Tibial artery (tissue), 4 donors: ENCODE measurements at regions not wholly inside any gene's neighbourhood (a gene's known extent, or its start where the extent isn't known, plus 50 kb on each side); places are given as distances from the start of the nearest gene placed in this dataset.
A peak's percentile ranks its signal among the peaks of the same experiment; 100 is the strongest.
"Not testable (repeated sequence)": the region's sequence is repeated elsewhere in the genome, so short reads cannot be mapped to it uniquely, and the experiment has no call there.

ENCODE experiments used
- DNase-seq, 2 donors: peaks; one replicate each; pipeline ENCODE4 v3.0.0-alpha.2; 2019
- H3K27ac ChIP-seq, 2 donors: fragments of 200-600 bp; sonication (generic) in 1 of 2; 1 replicate in 1 of 2; 2 replicates in 1 of 2; pipeline ENCODE4 v1.5.1; 2018 to 2019; ENCODE audit warnings: mild to moderate bottlenecking in 1 of 2
- H3K27me3 ChIP-seq, 2 donors: fragments of 200-600 bp; sonication (generic) in 1 of 2; one replicate each; pipeline versions ENCODE4 v1.5.1 to v1.6.0; 2016 to 2019
- H3K36me3 ChIP-seq, 3 donors: fragments of 200-600 bp; sonication (generic) in 2 of 3; one replicate each; pipeline ENCODE4 v1.5.1; 2016 to 2019; ENCODE audit warnings: mild to moderate bottlenecking in 2 of 3
- H3K4me1 ChIP-seq, 4 donors: fragments of 200-600 bp; sonication (generic) in 2 of 4; 1 replicate in 3 of 4; 2 replicates in 1 of 4; pipeline ENCODE4 v1.5.1; 2016 to 2019
- H3K4me3 ChIP-seq, 2 donors: fragments of 200-600 bp; sonication (generic) in 1 of 2; 1 replicate in 1 of 2; 2 replicates in 1 of 2; pipeline ENCODE4 v1.5.1; 2018 to 2019; ENCODE audit warnings: mild to moderate bottlenecking in 2 of 2
- H3K9me3 ChIP-seq, 3 donors: fragments of 200-600 bp; sonication (generic) in 1 of 3; one replicate each; pipeline ENCODE4 v1.5.1; 2016 to 2019
- intact Hi-C: fragments of 100-400 bp; cut with DNase I; formaldehyde crosslinking; loops from one replicate; pipeline ENCODE4 v1.15.0; 2023; ENCODE audit warnings: low total_unique reads
- TF ChIP-seq, protein P1 (sequence below), 2 experiments: fragments of 200-600 bp in 1 of 2; fragments of 450-650 bp in 1 of 2; IDR thresholded peaks; one replicate each; pipeline ENCODE4 v1.5.1; 2017 to 2019; ENCODE audit warnings: antibody characterized with exemption in 2 of 2, mild to moderate bottlenecking in 1 of 2, moderate library complexity in 1 of 2

DNA sequence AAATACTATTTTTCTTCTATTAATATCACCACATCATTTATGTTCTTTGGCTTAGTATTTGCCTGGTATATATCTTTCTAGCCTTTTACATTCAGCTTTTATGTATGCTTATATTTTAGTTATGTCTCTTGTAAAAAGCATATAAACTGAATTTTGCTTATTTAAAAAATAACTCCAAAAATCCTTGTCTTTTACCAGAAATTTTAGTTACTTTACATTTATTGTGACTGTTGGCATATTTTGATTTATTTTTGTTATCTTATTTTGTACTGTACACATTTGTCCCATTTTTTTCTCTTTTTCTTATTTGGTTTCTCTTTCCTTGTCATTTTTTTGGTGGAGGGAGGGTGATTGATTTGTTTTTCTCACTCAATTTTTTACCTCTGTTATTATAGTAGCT, 169.6 kb downstream of the UACA start:
- Histone ChIP-seq H3K9me3 (peaks cover 0 to 13% (median 3%) of the 10 kb centered on the region in 3 donors), H3K36me3 (no peaks in the 10 kb centered on the region), H3K27ac (no peak overlapping the region), H3K27me3 (no peaks in the 10 kb centered on the region), H3K4me3 (no peak overlapping the region), H3K4me1 (no peaks in the 10 kb centered on the region)
- intact Hi-C loops, result no loop called here
- DNase-seq, result no peak
- TF ChIP-seq, protein P1, sequence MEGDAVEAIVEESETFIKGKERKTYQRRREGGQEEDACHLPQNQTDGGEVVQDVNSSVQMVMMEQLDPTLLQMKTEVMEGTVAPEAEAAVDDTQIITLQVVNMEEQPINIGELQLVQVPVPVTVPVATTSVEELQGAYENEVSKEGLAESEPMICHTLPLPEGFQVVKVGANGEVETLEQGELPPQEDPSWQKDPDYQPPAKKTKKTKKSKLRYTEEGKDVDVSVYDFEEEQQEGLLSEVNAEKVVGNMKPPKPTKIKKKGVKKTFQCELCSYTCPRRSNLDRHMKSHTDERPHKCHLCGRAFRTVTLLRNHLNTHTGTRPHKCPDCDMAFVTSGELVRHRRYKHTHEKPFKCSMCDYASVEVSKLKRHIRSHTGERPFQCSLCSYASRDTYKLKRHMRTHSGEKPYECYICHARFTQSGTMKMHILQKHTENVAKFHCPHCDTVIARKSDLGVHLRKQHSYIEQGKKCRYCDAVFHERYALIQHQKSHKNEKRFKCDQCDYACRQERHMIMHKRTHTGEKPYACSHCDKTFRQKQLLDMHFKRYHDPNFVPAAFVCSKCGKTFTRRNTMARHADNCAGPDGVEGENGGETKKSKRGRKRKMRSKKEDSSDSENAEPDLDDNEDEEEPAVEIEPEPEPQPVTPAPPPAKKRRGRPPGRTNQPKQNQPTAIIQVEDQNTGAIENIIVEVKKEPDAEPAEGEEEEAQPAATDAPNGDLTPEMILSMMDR (IDR thresholded peaks at IDR 0.05), result no peak

DNA sequence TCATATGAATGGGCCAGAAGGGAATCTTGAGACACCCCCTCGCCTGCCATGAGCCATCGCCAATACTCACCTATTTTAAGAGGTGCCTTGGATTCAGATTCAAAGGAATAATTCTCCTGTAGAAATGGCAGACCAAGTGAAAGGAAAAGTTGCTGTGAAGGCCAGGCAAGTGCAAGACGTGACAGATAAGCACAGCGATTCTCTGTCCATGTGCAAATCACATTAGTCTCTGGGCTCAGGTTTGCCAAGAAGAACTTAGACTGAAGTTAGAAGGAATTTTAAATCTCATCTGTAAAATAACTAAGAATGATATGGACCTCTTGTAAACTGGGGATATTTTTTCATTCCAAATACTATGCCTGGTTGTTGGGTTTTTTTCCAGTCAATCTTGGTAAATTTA, 173.6 kb downstream of the UACA start:
- intact Hi-C loops, result no loop called here
- DNase-seq, result no peak
- TF ChIP-seq, protein P1 (IDR thresholded peaks at IDR 0.05), result no peak
- H3K27ac ChIP-seq, result no peak overlapping the region
- peaks cover 0 to 11% (median 5%) of the 10 kb centered on the region in 4 donors for H3K4me1 ChIP-seq
- H3K27me3 ChIP-seq, result peaks cover 0 to 25% of the 10 kb centered on the region in 2 donors
- H3K36me3 ChIP-seq, result no peaks in the 10 kb centered on the region
- H3K9me3 ChIP-seq, result peaks cover 0 to 11% (median 3%) of the 10 kb centered on the region in 3 donors
- H3K4me3 ChIP-seq, result no peak overlapping the region

DNA sequence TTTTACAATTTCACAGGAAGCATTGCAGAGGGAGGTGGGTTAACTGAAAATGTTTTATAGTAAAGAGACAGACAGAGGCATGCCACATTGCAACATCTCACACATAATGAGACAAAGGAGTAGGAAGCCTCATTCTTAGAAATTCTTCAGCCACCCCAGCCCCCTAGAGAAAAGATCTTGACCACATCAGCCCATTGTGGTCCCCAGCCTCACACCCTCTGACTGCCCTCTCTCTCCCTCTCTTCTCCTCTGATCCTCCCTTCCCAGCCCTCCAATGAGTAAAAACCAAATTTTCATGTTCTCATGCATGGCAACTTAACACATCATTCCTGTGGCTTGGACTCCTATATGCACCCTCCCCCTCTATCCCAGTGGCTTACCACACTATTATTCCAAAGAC, 174.1 kb downstream of the UACA start:
- Histone ChIP-seq H3K4me3 (no peak overlapping the region), H3K9me3 (peaks cover 0 to 8% (median 3%) of the 10 kb centered on the region in 3 donors), H3K36me3 (no peaks in the 10 kb centered on the region), H3K27ac (no peak overlapping the region), H3K27me3 (peaks cover 0 to 26% of the 10 kb centered on the region in 2 donors), H3K4me1 (peaks cover 0 to 11% (median 5%) of the 10 kb centered on the region in 4 donors)
- DNase-seq, result no peak
- TF ChIP-seq, protein P1 (IDR thresholded peaks at IDR 0.05), result no peak
- intact Hi-C loops, result no loop called here

DNA sequence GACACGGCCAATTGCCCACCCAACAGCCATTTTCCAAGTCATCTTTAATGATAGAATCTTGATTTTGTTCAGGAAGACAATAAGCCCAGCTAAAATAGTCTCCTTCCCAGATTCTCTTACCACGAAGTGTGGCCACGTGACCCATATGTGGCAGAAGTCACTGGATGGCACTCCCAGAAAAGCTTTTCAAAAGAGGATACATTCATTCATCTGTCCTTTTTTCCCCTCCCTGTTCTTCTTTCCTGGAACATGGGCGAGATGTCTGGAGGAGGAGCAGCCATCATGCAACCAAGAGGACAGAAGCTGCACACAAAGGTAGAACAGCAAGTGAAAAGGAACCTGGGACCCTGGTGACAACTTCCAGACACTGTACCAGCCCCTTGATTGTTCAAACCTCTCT, 174.7 kb downstream of the UACA start:
- intact Hi-C loops, result no loop called here
- Histone ChIP-seq H3K4me3 (no peak overlapping the region), H3K9me3 (peaks cover 0 to 8% (median 0%) of the 10 kb centered on the region in 3 donors), H3K27me3 (peaks cover 0 to 26% of the 10 kb centered on the region in 2 donors), H3K36me3 (no peaks in the 10 kb centered on the region), H3K27ac (no peak overlapping the region), H3K4me1 (peaks cover 0 to 11% (median 5%) of the 10 kb centered on the region in 4 donors)
- no peak for DNase-seq
- TF ChIP-seq, protein P1 (IDR thresholded peaks at IDR 0.05), result no peak

DNA sequence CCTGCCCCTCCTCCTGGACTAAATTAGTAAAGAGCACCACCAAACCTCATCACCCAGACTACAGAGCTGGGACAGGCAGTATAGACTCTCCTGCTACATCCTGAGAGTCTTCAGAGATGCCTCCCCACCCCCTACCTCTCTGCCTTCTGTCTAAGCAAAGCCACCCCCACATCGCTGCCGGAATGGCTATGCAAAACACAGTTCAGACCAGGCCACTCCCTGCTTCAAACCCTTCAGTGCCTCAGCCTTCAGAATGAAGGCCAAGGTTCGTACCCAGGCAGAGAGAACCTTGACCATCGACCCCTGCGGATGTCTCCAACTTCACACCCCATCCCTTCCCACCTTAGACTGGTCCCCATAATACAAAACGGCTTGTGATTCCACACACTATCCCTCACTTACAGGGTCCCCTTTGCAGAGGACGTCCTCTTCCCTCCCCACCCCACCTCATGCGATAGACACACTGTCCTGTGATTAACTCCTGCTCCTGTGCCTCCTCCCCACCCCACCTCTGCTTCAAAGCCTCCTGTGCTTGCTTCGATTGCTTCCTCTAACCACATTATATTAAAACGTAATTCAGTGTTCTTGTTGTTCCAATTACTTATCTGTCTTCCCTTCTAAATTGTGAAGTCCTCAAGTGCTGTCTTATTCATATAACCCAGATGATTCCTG, 175.3 kb downstream of the UACA start:
- DNase-seq, result peak in 1 of 2 donors; percentile 47
- intact Hi-C loops, result no loop called here
- H3K27me3 ChIP-seq, result peaks cover 0 to 26% of the 10 kb centered on the region in 2 donors
- peaks cover 0 to 11% (median 5%) of the 10 kb centered on the region in 4 donors for H3K4me1 ChIP-seq
- TF ChIP-seq, protein P1 (IDR thresholded peaks at IDR 0.05), result no peak
- H3K27ac ChIP-seq, result no peak overlapping the region
- H3K4me3 ChIP-seq, result no peak overlapping the region
- H3K9me3 ChIP-seq, result peaks cover 0 to 6% (median 0%) of the 10 kb centered on the region in 3 donors
- H3K36me3 ChIP-seq, result no peaks in the 10 kb centered on the region

DNA sequence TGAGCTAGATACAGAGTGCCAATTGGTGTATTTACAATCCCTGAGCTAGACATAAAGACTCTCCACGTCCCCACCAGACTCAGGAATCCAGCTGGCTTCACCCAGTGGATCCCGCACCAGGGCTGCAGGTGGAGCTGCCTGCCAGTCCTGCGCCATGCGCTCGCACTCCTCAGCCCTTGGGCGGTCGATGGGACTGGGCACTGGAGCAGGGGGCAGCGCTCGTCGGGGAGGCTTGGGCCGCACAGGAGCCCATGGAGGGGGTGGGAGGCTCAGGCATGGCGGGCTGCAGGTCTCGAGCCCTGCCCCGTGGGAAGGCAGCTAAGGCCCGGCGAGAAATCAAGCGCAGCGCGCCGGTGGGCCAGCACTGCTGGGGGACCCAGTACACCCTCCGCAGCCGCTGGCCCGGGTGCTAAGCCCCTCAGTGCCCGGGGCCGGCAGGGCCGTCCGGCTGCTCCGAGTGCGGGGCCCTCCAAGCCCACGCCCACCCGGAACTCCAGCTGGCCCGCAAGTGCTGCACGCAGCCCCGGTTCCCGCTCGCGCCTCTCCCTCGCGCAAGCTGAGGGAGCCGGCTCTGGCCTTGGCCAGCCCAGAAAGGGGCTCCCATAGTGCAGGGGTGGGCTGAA, 176.2 kb downstream of the UACA start:
- intact Hi-C loops, H3K27ac ChIP-seq, H3K4me3 ChIP-seq, H3K9me3 ChIP-seq, H3K36me3 ChIP-seq: not testable (repeated sequence)
- H3K4me1 ChIP-seq, result peaks cover 0 to 11% (median 5%) of the 10 kb centered on the region in 4 donors
- peaks cover 0 to 26% of the 10 kb centered on the region in 2 donors for H3K27me3 ChIP-seq
- peak in 1 of 2 donors; percentile 43 for DNase-seq
